K562 (cell line): ENCODE measurements at regions not wholly inside any gene's neighbourhood (a gene's known extent, or its start where the extent isn't known, plus 50 kb on each side); places are given as distances from the start of the nearest gene placed in this dataset.

Source experiments
- ATAC-seq: fragments of 200-7000 bp; cut with Tn5 transposase; 3 replicates; pipeline ENCODE4 v1.9.1; 2020; ENCODE audit warnings: moderate library complexity
- BruUV-seq: library from RNA; stranded (reverse); fragments of 400-500 nt; replicated peaks from 2 replicates; lab custom pipeline; 2021; lab: Mats Ljungman, UMichigan
- CTCF ChIA-PET: fragments of 300-600 bp; formaldehyde crosslinking; extraction: SDS; loops from one replicate; lab custom pipeline; 2021; ENCODE audit warnings: low intra/inter-chr PET ratio; lab: Yijun Ruan, JAX
- POLR2A ChIA-PET: fragments of 300-600, 350-650 bp; sonication (Branson Sonifier 250); formaldehyde crosslinking; extraction: SDS; loops from one replicate; lab custom pipeline; 2021; ENCODE audit warnings: antibody characterized with exemption, inconsistent platforms; lab: Yijun Ruan, JAX
- DNase-seq, 4 experiments: peaks; one replicate each; pipeline versions ENCODE4 v3.0.0 to v3.0.0-alpha.2; 2011 to 2018; ENCODE audit warnings: low spot score in 3 of 4, mixed read lengths in 3 of 4; ENCODE audit errors: extremely low read depth in 1 of 4
- FAIRE-seq: peaks from 2 replicates; lab custom pipeline; 2011; peaks lifted over from hg19 to GRCh38; lab: Jason Lieb, UNC
- H2AFZ ChIP-seq: 2 replicates; pipeline ENCODE4 v1.6.0; 2011; ENCODE audit warnings: low read depth, low read length, control low read depth, inconsistent platforms
- H3K27ac ChIP-seq: fragments of 200-600 bp; 3 replicates; pipeline ENCODE4 v1.8.0; 2011; ENCODE audit warnings: low read depth, mild to moderate bottlenecking, control low read depth, inconsistent platforms, low read length, moderate library complexity, mixed read lengths; ENCODE audit errors: extremely low read depth
- H3K27me3 ChIP-seq, 2 experiments: fragments of 300-600 bp in 1 of 2; 2 replicates in 1 of 2; 3 replicates in 1 of 2; pipeline versions ENCODE4 v1.6.0 to v1.8.0; 2011; ENCODE audit warnings: inconsistent platforms in 2 of 2, low read length in 2 of 2, mild to moderate bottlenecking in 1 of 2, mixed read lengths in 1 of 2, moderate library complexity in 1 of 2; ENCODE audit not compliant: control insufficient read depth in 2 of 2, insufficient read depth in 2 of 2
- H3K36me3 ChIP-seq: fragments of 300-600 bp; 3 replicates; pipeline ENCODE4 v1.8.0; 2011; ENCODE audit warnings: mild to moderate bottlenecking, low read length, inconsistent platforms; ENCODE audit not compliant: control insufficient read depth, insufficient read depth
- H3K4me1 ChIP-seq, 2 experiments: fragments of 200-600 bp in 1 of 2; replicated peaks in 1 of 2; 2 replicates in 1 of 2; 3 replicates in 1 of 2; pipeline versions ENCODE4 v1.5.1 to v1.8.0; 2011; ENCODE audit warnings: inconsistent platforms in 2 of 2, low read length in 2 of 2, mild to moderate bottlenecking in 1 of 2, mixed read lengths in 1 of 2, moderate library complexity in 1 of 2; ENCODE audit not compliant: control insufficient read depth in 2 of 2, insufficient read depth in 2 of 2
- H3K4me2 ChIP-seq: 2 replicates; pipeline ENCODE4 v1.6.1; 2011; ENCODE audit warnings: low read length, control low read depth, inconsistent platforms, mixed read lengths; ENCODE audit not compliant: insufficient read depth
- H3K4me3 ChIP-seq: fragments of 200-600 bp; sonication (generic), shearing (Covaris generic); 2 replicates; pipeline ENCODE4 v1.5.1; 2016; ENCODE audit warnings: control low read depth, inconsistent platforms
- H3K79me2 ChIP-seq: fragments of 200-600 bp; 3 replicates; pipeline ENCODE4 v1.8.0; 2011; ENCODE audit warnings: low read length, inconsistent platforms; ENCODE audit not compliant: control insufficient read depth, insufficient read depth
- H3K9ac ChIP-seq, 2 experiments: 2 replicates each; pipeline versions ENCODE4 v1.6.0 to v1.6.1; 2011; ENCODE audit warnings: low read depth in 2 of 2, low read length in 2 of 2, control low read depth in 1 of 2, inconsistent platforms in 1 of 2, mild to moderate bottlenecking in 1 of 2, mixed read lengths in 1 of 2; ENCODE audit not compliant: insufficient read depth in 1 of 2
- H3K9me1 ChIP-seq: one replicate; pipeline ENCODE4 v1.6.0; 2011; ENCODE audit warnings: inconsistent platforms, mild to moderate bottlenecking, low read length, moderate library complexity; ENCODE audit not compliant: control insufficient read depth, insufficient read depth
- H3K9me3 ChIP-seq: replicated peaks from 2 replicates; pipeline ENCODE4 v1.5.1; 2011; ENCODE audit warnings: low read depth, low read length, inconsistent platforms; ENCODE audit not compliant: control insufficient read depth, insufficient read depth
- H4K20me1 ChIP-seq: replicated peaks from 2 replicates; pipeline ENCODE4 v1.6.1; 2011; ENCODE audit warnings: low read length, inconsistent platforms, mixed read lengths; ENCODE audit not compliant: control insufficient read depth, insufficient read depth
- BRF1 ChIP-seq: IDR thresholded peaks from 3 replicates; pipeline ENCODE4 v1.6.1; 2011; ENCODE audit warnings: borderline replicate concordance, mild to moderate bottlenecking; ENCODE audit not compliant: insufficient read length; ENCODE audit errors: extremely low read depth
- CEBPB ChIP-seq: fragments of 450-650 bp; IDR thresholded peaks from 2 replicates; pipeline ENCODE4 v1.6.1; 2016; ENCODE audit warnings: missing genetic modification characterization, missing compliant biosample characterization
- FOXP4 ChIP-seq: sonication (generic); formaldehyde crosslinking; IDR thresholded peaks from 2 replicates; pipeline ENCODE4 v1.8.0; 2022; ENCODE audit warnings: mild to moderate bottlenecking, missing genetic modification reagents, borderline replicate concordance
- TGIF2 ChIP-seq: sonication (generic); formaldehyde crosslinking; IDR thresholded peaks from 2 replicates; pipeline ENCODE4 v1.8.1; 2022; ENCODE audit warnings: mild to moderate bottlenecking, missing genetic modification reagents, moderate library complexity
- ZBTB17 ChIP-seq: fragments of 450-650 bp; formaldehyde crosslinking; IDR thresholded peaks from 2 replicates; pipeline ENCODE4 v1.4.0; 2020; ENCODE audit warnings: mild to moderate bottlenecking
- ZBTB2 ChIP-seq: fragments of 450-650 bp; IDR thresholded peaks from 2 replicates; pipeline ENCODE4 v1.6.1; 2016; ENCODE audit warnings: antibody characterized with exemption
- ZNF354B ChIP-seq: fragments of 250-450 bp; sonication (Bioruptor Pico); IDR thresholded peaks from 2 replicates; pipeline ENCODE4 v1.4.0; 2020
- WGBS: fragments of 100-300 bp; shearing (Covaris generic); methylation state at CpG from one replicate; pipeline ENCODE4 v1.1.6; 2016; ENCODE audit warnings: low coverage, mixed read lengths; ENCODE audit not compliant: insufficient coverage; ENCODE audit errors: missing lambda C conversion rate; 5-methylcytosine and 5-hydroxymethylcytosine counted together
- in situ Hi-C: fragments of 300-500 bp; cut with MboI; formaldehyde crosslinking; loops from 4 replicates; pipeline ENCODE4 v1.15.0; 2018; ENCODE audit warnings: inconsistent platforms, mixed read lengths
- intact Hi-C: fragments of 100-400 bp; cut with micrococcal nuclease; formaldehyde crosslinking; loops from 2 replicates; pipeline ENCODE4 v1.14.2; 2022

- H3K9me1 ChIP-seq: no peaks in the 10 kb centered on the region
- no peaks in the 10 kb centered on the region for H3K79me2 ChIP-seq
- 23% methylated on average over 4 of the region's 5 CpGs for WGBS
- no peaks in the 10 kb centered on the region for H3K4me1 ChIP-seq
- in situ Hi-C loops (no loop called here), intact Hi-C loops (no loop called here)
- no peak overlapping the region for H3K4me3 ChIP-seq
- POLR2A ChIA-PET: interaction anchor here (0.6 to 1.9 kb wide), 2 partner anchors 12 to 184 kb away, joined by 3 to 6 read pairs; no protein-coding TSS in a partner anchor
- CTCF ChIA-PET: no interaction called here
- no peak overlapping the region for H3K4me2 ChIP-seq
- FAIRE-seq (no peak), DNase-seq (no peak)
- H3K27me3 ChIP-seq: peaks cover 6 to 50% of the 10 kb centered on the region in 2 experiments; a peak in 4 of 5 replicates
- no peak overlapping the region for H2AFZ ChIP-seq
- no peak overlapping the region for H3K9ac ChIP-seq
- TF ChIP-seq FOXP4: no peak
- TF ChIP-seq CEBPB (tag): peak; percentile 36; the same call in 1 of the 2 replicates
- TF ChIP-seq, all 486 proteins: peak for 1
- no peak overlapping the region for H3K27ac ChIP-seq
- no peak for ATAC-seq
- peaks cover 3% of the 10 kb centered on the region for H3K9me3 ChIP-seq
- H4K20me1 ChIP-seq: no peaks in the 10 kb centered on the region
- no peaks in the 10 kb centered on the region for H3K36me3 ChIP-seq
- BruUV-seq: no TSS peak
Measured at GRCh38 chr9:124185413-124185812, 72.3 kb upstream of the NEK6 start.

GRCh38 chr9:124187311-124187710, 70.4 kb upstream of the NEK6 start:
- no peaks in the 10 kb centered on the region for H4K20me1 ChIP-seq
- ATAC-seq: no peak
- H3K9ac ChIP-seq: no peak overlapping the region
- no peaks in the 10 kb centered on the region for H3K79me2 ChIP-seq
- no peak overlapping the region for H3K27ac ChIP-seq
- peaks cover 3 to 43% of the 10 kb centered on the region in 2 experiments; a peak in 3 of 5 replicates for H3K27me3 ChIP-seq
- H3K4me3 ChIP-seq: no peak overlapping the region
- no peaks in the 10 kb centered on the region for H3K36me3 ChIP-seq
- no peak for DNase-seq
- H2AFZ ChIP-seq: no peak overlapping the region
- POLR2A ChIA-PET: interaction anchor here (1.2 kb wide), 1 partner anchor 10 kb away, joined by 5 read pairs; no protein-coding TSS in a partner anchor
- BruUV-seq: no TSS peak
- intact Hi-C loops: no loop called here
- no peaks in the 10 kb centered on the region for H3K9me1 ChIP-seq
- FAIRE-seq: no peak
- no peaks in the 10 kb centered on the region; a peak in 1 of 5 replicates for H3K4me1 ChIP-seq
- H3K9me3 ChIP-seq: peaks cover 3% of the 10 kb centered on the region
- WGBS: 0% methylated on average over 2 of the region's 3 CpGs
- in situ Hi-C loops: no loop called here
- CTCF ChIA-PET: no interaction called here
- TF ChIP-seq ZNF354B (CRISPR knock-in tag) (no peak), ZBTB2 (no peak), ZBTB17 (CRISPR knock-in tag) (no peak), BRF1 (no peak), TGIF2 (no peak)
- no peak overlapping the region for H3K4me2 ChIP-seq
